HepG2 (cell line): ENCODE measurements at regions not wholly inside any gene's neighbourhood (a gene's known extent, or its start where the extent isn't known, plus 50 kb on each side); places are given as distances from the start of the nearest gene placed in this dataset.

ENCODE experiments used
- AKAP8 ChIP-seq: sonication (generic); formaldehyde crosslinking; IDR thresholded peaks from 2 replicates; pipeline ENCODE4 v1.5.1; 2020; ENCODE audit warnings: mild to moderate bottlenecking, missing genetic modification reagents
- GATAD2A ChIP-seq: IDR thresholded peaks from 2 replicates; pipeline ENCODE4 v1.6.1; 2016
- KIAA2018 ChIP-seq: sonication (generic); formaldehyde crosslinking; IDR thresholded peaks from 2 replicates; pipeline ENCODE4 v1.5.0; 2020; ENCODE audit warnings: mild to moderate bottlenecking, missing genetic modification reagents, borderline replicate concordance
- MAX ChIP-seq: IDR thresholded peaks from 2 replicates; pipeline ENCODE4 v1.6.1; 2012; ENCODE audit warnings: inconsistent platforms
- SMAD1 ChIP-seq: sonication (generic); formaldehyde crosslinking; IDR thresholded peaks from 2 replicates; pipeline ENCODE4 v1.4.0; 2020; ENCODE audit warnings: missing genetic modification reagents, low read depth, mild to moderate bottlenecking, borderline replicate concordance
- ZEB1 ChIP-seq: IDR thresholded peaks from 2 replicates; pipeline ENCODE4 v1.6.1; 2012; ENCODE audit warnings: mild to moderate bottlenecking, low read depth, inconsistent platforms; ENCODE audit not compliant: insufficient replicate concordance
- ZFAT ChIP-seq: sonication (generic); formaldehyde crosslinking; conservative IDR thresholded peaks from 2 replicates; pipeline ENCODE4 v1.8.1; 2023; ENCODE audit warnings: missing genetic modification reagents, inconsistent platforms
- ZFY ChIP-seq: sonication (generic); formaldehyde crosslinking; IDR thresholded peaks from 2 replicates; pipeline ENCODE4 v1.4.0; 2020; ENCODE audit warnings: missing genetic modification reagents
- ZNF121 ChIP-seq: sonication (generic); formaldehyde crosslinking; IDR thresholded peaks from 2 replicates; pipeline ENCODE4 v1.5.0; 2020; ENCODE audit warnings: mild to moderate bottlenecking, missing genetic modification reagents
- ZNF205 ChIP-seq: IDR thresholded peaks from 2 replicates; pipeline ENCODE4 v1.6.1; 2018; ENCODE audit warnings: missing biosample characterization, missing genetic modification reagents
- ZNF224 ChIP-seq: sonication (generic); formaldehyde crosslinking; IDR thresholded peaks from 2 replicates; pipeline ENCODE4 v1.5.0; 2020; ENCODE audit warnings: mild to moderate bottlenecking, missing genetic modification reagents
- ZNF253 ChIP-seq: sonication (generic); formaldehyde crosslinking; IDR thresholded peaks from 2 replicates; pipeline ENCODE4 v1.8.0; 2022; ENCODE audit warnings: mild to moderate bottlenecking, missing genetic modification reagents, borderline replicate concordance
- ZNF501 ChIP-seq: sonication (generic); formaldehyde crosslinking; IDR thresholded peaks from 2 replicates; pipeline ENCODE4 v1.5.1; 2020; ENCODE audit warnings: mild to moderate bottlenecking, moderate library complexity, missing genetic modification reagents
- TF ChIP-seq, protein P1 (sequence below): sonication (generic); formaldehyde crosslinking; IDR thresholded peaks from 2 replicates; pipeline ENCODE4 v1.8.1; 2023; ENCODE audit warnings: mild to moderate bottlenecking, missing genetic modification reagents
- TF ChIP-seq, protein P2 (sequence below): sonication (generic); formaldehyde crosslinking; IDR thresholded peaks from 2 replicates; pipeline ENCODE4 v1.4.0; 2020; ENCODE audit warnings: missing genetic modification reagents, borderline replicate concordance
- TF ChIP-seq, protein P3 (sequence below): IDR thresholded peaks from 2 replicates; pipeline ENCODE4 v1.6.1; 2016; ENCODE audit warnings: missing compliant biosample characterization, missing genetic modification reagents, borderline replicate concordance

DNA sequence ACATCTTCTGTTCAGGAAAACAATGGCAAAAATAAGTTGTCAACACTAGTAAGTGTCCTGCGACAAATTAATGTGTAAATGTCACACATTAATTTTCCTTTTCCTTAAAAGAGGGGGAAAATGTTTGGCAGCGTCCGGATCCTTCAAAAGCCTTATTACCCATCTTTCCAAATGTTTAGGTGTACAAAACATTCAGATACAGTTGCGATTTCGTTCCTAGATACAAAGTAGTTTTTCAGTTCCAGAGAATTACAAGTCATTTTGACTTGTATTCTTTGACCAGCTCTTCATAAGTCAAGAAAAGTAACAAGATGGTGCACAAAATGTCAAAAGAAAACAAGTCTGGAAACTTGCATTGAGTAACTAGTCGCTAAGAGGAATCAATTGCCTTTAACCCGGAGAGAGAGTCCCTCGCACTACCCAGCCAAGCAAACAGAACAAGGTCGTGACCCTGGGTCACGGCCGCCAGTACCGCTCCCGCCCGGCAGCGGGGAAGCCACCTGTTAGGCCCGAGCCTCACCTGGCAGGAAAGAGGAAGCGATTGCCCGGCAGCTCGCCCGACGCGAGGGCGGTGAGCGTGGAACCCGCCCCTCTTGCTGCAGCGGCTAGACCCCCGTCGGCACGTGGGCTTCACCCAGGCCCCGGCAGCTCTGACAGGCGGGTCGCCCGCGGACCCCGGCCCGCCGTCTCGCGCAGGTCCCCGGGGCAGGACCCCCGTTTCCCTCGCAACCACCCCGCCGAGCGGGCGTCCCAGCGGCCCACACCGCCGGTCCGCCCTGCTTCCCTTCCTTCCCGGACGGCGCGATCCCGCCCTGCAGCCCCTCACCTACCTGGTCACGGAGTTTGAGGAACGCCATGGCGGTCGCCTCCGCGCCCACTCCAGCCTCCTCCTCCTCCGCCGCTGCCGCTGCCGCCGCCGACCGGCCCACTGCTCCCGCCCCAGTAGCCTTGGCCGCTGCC is 61.0 kb upstream of the ANKRD28 start (continued):
- TF ChIP-seq KIAA2018 (CRISPR knock-in tag): no peak
- no peak for TF ChIP-seq ZNF224 (CRISPR knock-in tag)
- TF ChIP-seq, protein P1, sequence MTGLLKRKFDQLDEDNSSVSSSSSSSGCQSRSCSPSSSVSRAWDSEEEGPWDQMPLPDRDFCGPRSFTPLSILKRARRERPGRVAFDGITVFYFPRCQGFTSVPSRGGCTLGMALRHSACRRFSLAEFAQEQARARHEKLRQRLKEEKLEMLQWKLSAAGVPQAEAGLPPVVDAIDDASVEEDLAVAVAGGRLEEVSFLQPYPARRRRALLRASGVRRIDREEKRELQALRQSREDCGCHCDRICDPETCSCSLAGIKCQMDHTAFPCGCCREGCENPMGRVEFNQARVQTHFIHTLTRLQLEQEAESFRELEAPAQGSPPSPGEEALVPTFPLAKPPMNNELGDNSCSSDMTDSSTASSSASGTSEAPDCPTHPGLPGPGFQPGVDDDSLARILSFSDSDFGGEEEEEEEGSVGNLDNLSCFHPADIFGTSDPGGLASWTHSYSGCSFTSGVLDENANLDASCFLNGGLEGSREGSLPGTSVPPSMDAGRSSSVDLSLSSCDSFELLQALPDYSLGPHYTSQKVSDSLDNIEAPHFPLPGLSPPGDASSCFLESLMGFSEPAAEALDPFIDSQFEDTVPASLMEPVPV: 0 out of 2 replicates have a peak, but pooled peaks have one; percentile 17
- TF ChIP-seq, protein P2, sequence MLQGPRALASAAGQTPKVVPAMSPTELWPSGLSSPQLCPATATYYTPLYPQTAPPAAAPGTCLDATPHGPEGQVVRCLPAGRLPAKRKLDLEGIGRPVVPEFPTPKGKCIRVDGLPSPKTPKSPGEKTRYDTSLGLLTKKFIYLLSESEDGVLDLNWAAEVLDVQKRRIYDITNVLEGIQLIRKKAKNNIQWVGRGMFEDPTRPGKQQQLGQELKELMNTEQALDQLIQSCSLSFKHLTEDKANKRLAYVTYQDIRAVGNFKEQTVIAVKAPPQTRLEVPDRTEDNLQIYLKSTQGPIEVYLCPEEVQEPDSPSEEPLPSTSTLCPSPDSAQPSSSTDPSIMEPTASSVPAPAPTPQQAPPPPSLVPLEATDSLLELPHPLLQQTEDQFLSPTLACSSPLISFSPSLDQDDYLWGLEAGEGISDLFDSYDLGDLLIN (CRISPR knock-in tag): no peak
- no peak for TF ChIP-seq SMAD1 (CRISPR knock-in tag)
- peak; percentile 72 for TF ChIP-seq GATAD2A (CRISPR knock-in tag)
- TF ChIP-seq ZNF253 (CRISPR knock-in tag): 0 out of 2 replicates have a peak, but pooled peaks have one; percentile 56
- TF ChIP-seq, protein P3, sequence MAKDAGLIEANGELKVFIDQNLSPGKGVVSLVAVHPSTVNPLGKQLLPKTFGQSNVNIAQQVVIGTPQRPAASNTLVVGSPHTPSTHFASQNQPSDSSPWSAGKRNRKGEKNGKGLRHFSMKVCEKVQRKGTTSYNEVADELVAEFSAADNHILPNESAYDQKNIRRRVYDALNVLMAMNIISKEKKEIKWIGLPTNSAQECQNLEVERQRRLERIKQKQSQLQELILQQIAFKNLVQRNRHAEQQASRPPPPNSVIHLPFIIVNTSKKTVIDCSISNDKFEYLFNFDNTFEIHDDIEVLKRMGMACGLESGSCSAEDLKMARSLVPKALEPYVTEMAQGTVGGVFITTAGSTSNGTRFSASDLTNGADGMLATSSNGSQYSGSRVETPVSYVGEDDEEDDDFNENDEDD (CRISPR knock-in tag): peak; percentile 81; the same call in 1 of the 2 replicates
- peak; percentile 63; the same call in 1 of the 2 replicates for TF ChIP-seq AKAP8 (CRISPR knock-in tag)
- TF ChIP-seq ZFY: peak; percentile 94
- peak; percentile 92 for TF ChIP-seq MAX
- TF ChIP-seq ZNF501: peak; percentile 63; the same call in 1 of the 2 replicates
- peak; percentile 83 for TF ChIP-seq ZNF205 (CRISPR knock-in tag)
- TF ChIP-seq ZFAT (CRISPR knock-in tag): no peak
- TF ChIP-seq ZNF121 (CRISPR knock-in tag): no peak
- peak; percentile 97 for TF ChIP-seq ZEB1
